K562 (cell line): ENCODE measurements at regions not wholly inside any gene's neighbourhood (a gene's known extent, or its start where the extent isn't known, plus 50 kb on each side); places are given as distances from the start of the nearest gene placed in this dataset.
A peak's percentile ranks its signal among the peaks of the same experiment; 100 is the strongest.

Source experiments
- ATAC-seq: fragments of 200-7000 bp; cut with Tn5 transposase; 3 replicates; pipeline ENCODE4 v1.9.1; 2020; ENCODE audit warnings: moderate library complexity
- BruUV-seq: library from RNA; stranded (reverse); fragments of 400-500 nt; replicated peaks from 2 replicates; lab custom pipeline; 2021; lab: Mats Ljungman, UMichigan
- CTCF ChIA-PET: fragments of 300-600 bp; formaldehyde crosslinking; extraction: SDS; loops from one replicate; lab custom pipeline; 2021; ENCODE audit warnings: low intra/inter-chr PET ratio; lab: Yijun Ruan, JAX
- POLR2A ChIA-PET: fragments of 300-600, 350-650 bp; sonication (Branson Sonifier 250); formaldehyde crosslinking; extraction: SDS; loops from one replicate; lab custom pipeline; 2021; ENCODE audit warnings: antibody characterized with exemption, inconsistent platforms; lab: Yijun Ruan, JAX
- DNase-seq, 4 experiments: peaks; one replicate each; pipeline versions ENCODE4 v3.0.0 to v3.0.0-alpha.2; 2011 to 2018; ENCODE audit warnings: low spot score in 3 of 4, mixed read lengths in 3 of 4; ENCODE audit errors: extremely low read depth in 1 of 4
- FAIRE-seq: peaks from 2 replicates; lab custom pipeline; 2011; peaks lifted over from hg19 to GRCh38; lab: Jason Lieb, UNC
- H2AFZ ChIP-seq: 2 replicates; pipeline ENCODE4 v1.6.0; 2011; ENCODE audit warnings: low read depth, low read length, control low read depth, inconsistent platforms
- H3K27ac ChIP-seq: fragments of 200-600 bp; 3 replicates; pipeline ENCODE4 v1.8.0; 2011; ENCODE audit warnings: low read depth, mild to moderate bottlenecking, control low read depth, inconsistent platforms, low read length, moderate library complexity, mixed read lengths; ENCODE audit errors: extremely low read depth
- H3K27me3 ChIP-seq, 2 experiments: fragments of 300-600 bp in 1 of 2; 2 replicates in 1 of 2; 3 replicates in 1 of 2; pipeline versions ENCODE4 v1.6.0 to v1.8.0; 2011; ENCODE audit warnings: inconsistent platforms in 2 of 2, low read length in 2 of 2, mild to moderate bottlenecking in 1 of 2, mixed read lengths in 1 of 2, moderate library complexity in 1 of 2; ENCODE audit not compliant: control insufficient read depth in 2 of 2, insufficient read depth in 2 of 2
- H3K36me3 ChIP-seq: fragments of 300-600 bp; 3 replicates; pipeline ENCODE4 v1.8.0; 2011; ENCODE audit warnings: mild to moderate bottlenecking, low read length, inconsistent platforms; ENCODE audit not compliant: control insufficient read depth, insufficient read depth
- H3K4me1 ChIP-seq, 2 experiments: fragments of 200-600 bp in 1 of 2; replicated peaks in 1 of 2; 2 replicates in 1 of 2; 3 replicates in 1 of 2; pipeline versions ENCODE4 v1.5.1 to v1.8.0; 2011; ENCODE audit warnings: inconsistent platforms in 2 of 2, low read length in 2 of 2, mild to moderate bottlenecking in 1 of 2, mixed read lengths in 1 of 2, moderate library complexity in 1 of 2; ENCODE audit not compliant: control insufficient read depth in 2 of 2, insufficient read depth in 2 of 2
- H3K4me2 ChIP-seq: 2 replicates; pipeline ENCODE4 v1.6.1; 2011; ENCODE audit warnings: low read length, control low read depth, inconsistent platforms, mixed read lengths; ENCODE audit not compliant: insufficient read depth
- H3K4me3 ChIP-seq: fragments of 200-600 bp; sonication (generic), shearing (Covaris generic); 2 replicates; pipeline ENCODE4 v1.5.1; 2016; ENCODE audit warnings: control low read depth, inconsistent platforms
- H3K79me2 ChIP-seq: fragments of 200-600 bp; 3 replicates; pipeline ENCODE4 v1.8.0; 2011; ENCODE audit warnings: low read length, inconsistent platforms; ENCODE audit not compliant: control insufficient read depth, insufficient read depth
- H3K9ac ChIP-seq, 2 experiments: 2 replicates each; pipeline versions ENCODE4 v1.6.0 to v1.6.1; 2011; ENCODE audit warnings: low read depth in 2 of 2, low read length in 2 of 2, control low read depth in 1 of 2, inconsistent platforms in 1 of 2, mild to moderate bottlenecking in 1 of 2, mixed read lengths in 1 of 2; ENCODE audit not compliant: insufficient read depth in 1 of 2
- H3K9me1 ChIP-seq: one replicate; pipeline ENCODE4 v1.6.0; 2011; ENCODE audit warnings: inconsistent platforms, mild to moderate bottlenecking, low read length, moderate library complexity; ENCODE audit not compliant: control insufficient read depth, insufficient read depth
- H3K9me3 ChIP-seq: replicated peaks from 2 replicates; pipeline ENCODE4 v1.5.1; 2011; ENCODE audit warnings: low read depth, low read length, inconsistent platforms; ENCODE audit not compliant: control insufficient read depth, insufficient read depth
- H4K20me1 ChIP-seq: replicated peaks from 2 replicates; pipeline ENCODE4 v1.6.1; 2011; ENCODE audit warnings: low read length, inconsistent platforms, mixed read lengths; ENCODE audit not compliant: control insufficient read depth, insufficient read depth
- BRF1 ChIP-seq: IDR thresholded peaks from 3 replicates; pipeline ENCODE4 v1.6.1; 2011; ENCODE audit warnings: borderline replicate concordance, mild to moderate bottlenecking; ENCODE audit not compliant: insufficient read length; ENCODE audit errors: extremely low read depth
- C11orf30 ChIP-seq: fragments of 450-650 bp; IDR thresholded peaks from 2 replicates; pipeline ENCODE4 v1.6.1; 2016; ENCODE audit warnings: low read depth, mild to moderate bottlenecking
- DEAF1 ChIP-seq: fragments of 450-650 bp; formaldehyde crosslinking; IDR thresholded peaks from 2 replicates; pipeline ENCODE4 v1.4.0; 2020; ENCODE audit warnings: mild to moderate bottlenecking, moderate library complexity
- KLF13 ChIP-seq: fragments of 450-650 bp; IDR thresholded peaks from 2 replicates; pipeline ENCODE4 v1.6.1; 2016; ENCODE audit warnings: missing genetic modification characterization, low read depth, mild to moderate bottlenecking, missing compliant biosample characterization, moderate library complexity, borderline replicate concordance
- MAZ ChIP-seq, 2 experiments: fragments of 450-650 bp in 1 of 2; sonication (generic) in 1 of 2; formaldehyde crosslinking; IDR thresholded peaks in 1 of 2; conservative IDR thresholded peaks in 1 of 2; 2 replicates each; pipeline versions ENCODE4 v1.4.0 to v1.5.0; 2020; ENCODE audit warnings: mild to moderate bottlenecking in 1 of 2, missing genetic modification reagents in 1 of 2
- NEUROD1 ChIP-seq: fragments of 150-350 bp; IDR thresholded peaks from 2 replicates; pipeline ENCODE4 v1.6.1; 2014; ENCODE audit warnings: borderline replicate concordance, low read length, low read depth; ENCODE audit not compliant: partially characterized antibody
- POLR2H ChIP-seq: IDR thresholded peaks from 2 replicates; pipeline ENCODE4 v1.6.1; 2016; ENCODE audit warnings: missing genetic modification characterization, low read depth, mild to moderate bottlenecking, control low read depth, missing compliant biosample characterization, moderate library complexity
- RFX5 ChIP-seq: IDR thresholded peaks from 2 replicates; pipeline ENCODE4 v1.6.1; 2011; ENCODE audit warnings: low read depth, mild to moderate bottlenecking, improper control_type of control experiment, low read length
- RREB1 ChIP-seq: fragments of 250-450 bp; sonication (Bioruptor Pico); IDR thresholded peaks from 2 replicates; pipeline ENCODE4 v1.4.0; 2020
- ZFP36 ChIP-seq: fragments of 150-350 bp; IDR thresholded peaks from 2 replicates; pipeline ENCODE4 v1.6.1; 2018; ENCODE audit warnings: low read length, low read depth; ENCODE audit not compliant: partially characterized antibody
- ZNF184 ChIP-seq: sonication (generic); formaldehyde crosslinking; IDR thresholded peaks from 2 replicates; pipeline ENCODE4 v1.5.0; 2020; ENCODE audit warnings: missing genetic modification reagents
- WGBS: fragments of 100-300 bp; shearing (Covaris generic); methylation state at CpG from one replicate; pipeline ENCODE4 v1.1.6; 2016; ENCODE audit warnings: low coverage, mixed read lengths; ENCODE audit not compliant: insufficient coverage; ENCODE audit errors: missing lambda C conversion rate; 5-methylcytosine and 5-hydroxymethylcytosine counted together
- in situ Hi-C: fragments of 300-500 bp; cut with MboI; formaldehyde crosslinking; loops from 4 replicates; pipeline ENCODE4 v1.15.0; 2018; ENCODE audit warnings: inconsistent platforms, mixed read lengths
- intact Hi-C: fragments of 100-400 bp; cut with micrococcal nuclease; formaldehyde crosslinking; loops from 2 replicates; pipeline ENCODE4 v1.14.2; 2022

GRCh38 chr3:168847291-168847883 is 751.7 kb upstream of the GOLIM4 start (continued):
- peak; percentile 49; the same call in 1 of the 2 replicates for TF ChIP-seq DEAF1 (CRISPR knock-in tag)
- peak; percentile 39; the same call in 1 of the 2 replicates for TF ChIP-seq C11orf30
- TF ChIP-seq KLF13 (tag): no peak

- DNase-seq: no peak
- TF ChIP-seq BRF1 (no peak), ZNF184 (no peak), NEUROD1 (no peak), RFX5 (no peak), ZFP36 (no peak), POLR2H (tag) (no peak), RREB1 (CRISPR knock-in tag) (no peak), MAZ (CRISPR knock-in tag; conservative IDR thresholded peaks at IDR 0.05 in 1 of 2, IDR thresholded peaks at IDR 0.05 in 1 of 2) (no peak)
- H2AFZ ChIP-seq: no peak overlapping the region
- no peaks in the 10 kb centered on the region for H3K79me2 ChIP-seq
- no peaks in the 10 kb centered on the region for H3K27me3 ChIP-seq
- no peaks in the 10 kb centered on the region for H4K20me1 ChIP-seq
- no peak overlapping the region for H3K9ac ChIP-seq
- H3K9me3 ChIP-seq: no peaks in the 10 kb centered on the region
- intact Hi-C loops (loop anchor here (10.0 kb wide), 1 partner anchor 920 kb away; no protein-coding TSS in a partner anchor), in situ Hi-C loops (no loop called here)
- ATAC-seq: no peak
- H3K4me1 ChIP-seq: no peaks in the 10 kb centered on the region
- H3K4me3 ChIP-seq: no peak overlapping the region
- no peak for FAIRE-seq
- no peak overlapping the region for H3K4me2 ChIP-seq
- H3K9me1 ChIP-seq: no peaks in the 10 kb centered on the region
- ChIA-PET POLR2A (no interaction called here), CTCF (no interaction called here)
- H3K27ac ChIP-seq: no peak overlapping the region
- WGBS: 0% methylated on average over 4 of the region's 6 CpGs
- BruUV-seq: no TSS peak
- no peaks in the 10 kb centered on the region for H3K36me3 ChIP-seq
Measured at GRCh38 chr3:168844894-168845482, 749.3 kb upstream of the GOLIM4 start.
